PC-3 (cell line): ENCODE measurements at regions not wholly inside any gene's neighbourhood (a gene's known extent, or its start where the extent isn't known, plus 50 kb on each side); places are given as distances from the start of the nearest gene placed in this dataset.

ENCODE experiments used
- ATAC-seq: fragments of 200-7000 bp; cut with Tn5 transposase; 2 replicates; pipeline ENCODE4 v1.9.1; 2020; ENCODE audit warnings: mild to moderate bottlenecking, moderate library complexity
- BruUV-seq: library from RNA; stranded (reverse); fragments of 400-500 nt; replicated peaks from 2 replicates; lab custom pipeline; 2021; lab: Mats Ljungman, UMichigan
- CTCF ChIA-PET: fragments of 300-600 bp; sonication (Branson Sonifier 250); formaldehyde crosslinking; loops from one replicate; lab custom pipeline; 2022; ENCODE audit warnings: antibody characterized with exemption; lab: Charles Lee
- POLR2A ChIA-PET: fragments of 300-600 bp; sonication (Branson Sonifier 250); formaldehyde crosslinking; loops from one replicate; lab custom pipeline; 2022; ENCODE audit warnings: antibody characterized with exemption; ENCODE audit not compliant: unreplicated experiment; lab: Charles Lee
- DNase-seq: peaks from one replicate; pipeline ENCODE4 v3.0.0-alpha.2; 2015
- H2AFZ ChIP-seq: fragments of 300-600 bp; sonication (generic); 2 replicates; pipeline ENCODE4 v1.6.0; 2016; ENCODE audit warnings: antibody characterized with exemption, low read length
- H3F3A ChIP-seq: fragments of 300-600 bp; sonication (generic); one replicate; pipeline ENCODE4 v1.6.0; 2017; ENCODE audit warnings: antibody characterized with exemption, low read length, control low read depth, mild to moderate bottlenecking; ENCODE audit not compliant: unreplicated experiment
- H3K27ac ChIP-seq: fragments of 300-600 bp; sonication (generic); 2 replicates; pipeline ENCODE4 v1.5.1; 2016; ENCODE audit warnings: mild to moderate bottlenecking, low read length
- H3K27me3 ChIP-seq: fragments of 300-600 bp; sonication (generic); 2 replicates; pipeline ENCODE4 v1.6.1; 2016; ENCODE audit warnings: low read length, mixed read lengths
- H3K36me3 ChIP-seq: fragments of 300-600 bp; sonication (generic); 2 replicates; pipeline ENCODE4 v1.6.1; 2016; ENCODE audit warnings: low read depth, mixed run types, low read length, mixed read lengths
- H3K4me1 ChIP-seq: fragments of 300-600 bp; sonication (generic); 2 replicates; pipeline ENCODE4 v1.5.1; 2016; ENCODE audit warnings: low read length; ENCODE audit not compliant: insufficient read depth
- H3K4me2 ChIP-seq: fragments of 300-600 bp; sonication (generic); 2 replicates; pipeline ENCODE4 v1.6.0; 2016; ENCODE audit warnings: low read length
- H3K4me3 ChIP-seq: fragments of 300-600 bp; sonication (generic); 2 replicates; pipeline ENCODE4 v1.5.1; 2016; ENCODE audit warnings: mild to moderate bottlenecking, low read length, mixed read lengths
- H3K79me2 ChIP-seq: fragments of 300-600 bp; sonication (generic); 2 replicates; pipeline ENCODE4 v1.6.1; 2017; ENCODE audit warnings: low read length, mixed read lengths
- H3K9ac ChIP-seq: fragments of 300-600 bp; sonication (generic); 2 replicates; pipeline ENCODE4 v1.6.0; 2016; ENCODE audit warnings: mild to moderate bottlenecking, low read length
- H3K9me2 ChIP-seq: fragments of 300-600 bp; sonication (generic); replicated peaks from 2 replicates; pipeline ENCODE4 v1.6.1; 2016; ENCODE audit warnings: mixed run types, low read length, mixed read lengths
- H3K9me3 ChIP-seq: fragments of 300-600 bp; sonication (generic); 2 replicates; pipeline ENCODE4 v1.6.1; 2016; ENCODE audit warnings: low read length, mixed read lengths
- H4K20me1 ChIP-seq: fragments of 300-600 bp; sonication (generic); 2 replicates; pipeline ENCODE4 v1.6.1; 2016; ENCODE audit warnings: low read length, mixed read lengths
- CTCF ChIP-seq: fragments of 300-600 bp; sonication (generic); conservative IDR thresholded peaks from 2 replicates; pipeline ENCODE4 v1.5.1; 2017; ENCODE audit warnings: antibody characterized with exemption, low read depth, mild to moderate bottlenecking, low read length
- EZH2 ChIP-seq: fragments of 300-600 bp; sonication (generic); IDR thresholded peaks from one replicate; pipeline ENCODE4 v1.6.1; 2017; ENCODE audit warnings: antibody characterized with exemption, mild to moderate bottlenecking, low read length; ENCODE audit not compliant: unreplicated experiment
- EZH2phosphoT487 ChIP-seq: fragments of 300-600 bp; sonication (generic); IDR thresholded peaks from 2 replicates; pipeline ENCODE4 v1.6.1; 2018; ENCODE audit warnings: mild to moderate bottlenecking, antibody characterized with exemption, low read length, borderline replicate concordance
- intact Hi-C: fragments of 100-400 bp; cut with micrococcal nuclease; formaldehyde crosslinking; loops from 2 replicates; pipeline ENCODE4 v1.9.0; 2023

- no peaks in the 10 kb centered on the region for H4K20me1 ChIP-seq
- H3K9me2 ChIP-seq: no peaks in the 10 kb centered on the region
- TF ChIP-seq EZH2: no peak
- TF ChIP-seq EZH2phosphoT487: no peak
- no peak for TF ChIP-seq CTCF
- DNase-seq (no peak), ATAC-seq (no peak)
- no peaks in the 10 kb centered on the region for H3K9me3 ChIP-seq
- no peak overlapping the region for H3K4me3 ChIP-seq
- no peaks in the 10 kb centered on the region for H3K36me3 ChIP-seq
- H3K27ac ChIP-seq: no peak overlapping the region
- H3K4me1 ChIP-seq: no peaks in the 10 kb centered on the region
- no peaks in the 10 kb centered on the region for H3K79me2 ChIP-seq
- H3F3A ChIP-seq: no peaks in the 10 kb centered on the region
- POLR2A ChIA-PET: no interaction called here
- no peak overlapping the region for H3K9ac ChIP-seq
- no peaks in the 10 kb centered on the region for H3K27me3 ChIP-seq
- intact Hi-C loops: no loop called here
- CTCF ChIA-PET: no interaction called here
- H3K4me2 ChIP-seq: no peak overlapping the region
- H2AFZ ChIP-seq: no peak overlapping the region
- no TSS peak for BruUV-seq
These were observed 137.6 kb downstream of the OLFM1 start for GRCh38 chr9:135224921-135225541.

DNA sequence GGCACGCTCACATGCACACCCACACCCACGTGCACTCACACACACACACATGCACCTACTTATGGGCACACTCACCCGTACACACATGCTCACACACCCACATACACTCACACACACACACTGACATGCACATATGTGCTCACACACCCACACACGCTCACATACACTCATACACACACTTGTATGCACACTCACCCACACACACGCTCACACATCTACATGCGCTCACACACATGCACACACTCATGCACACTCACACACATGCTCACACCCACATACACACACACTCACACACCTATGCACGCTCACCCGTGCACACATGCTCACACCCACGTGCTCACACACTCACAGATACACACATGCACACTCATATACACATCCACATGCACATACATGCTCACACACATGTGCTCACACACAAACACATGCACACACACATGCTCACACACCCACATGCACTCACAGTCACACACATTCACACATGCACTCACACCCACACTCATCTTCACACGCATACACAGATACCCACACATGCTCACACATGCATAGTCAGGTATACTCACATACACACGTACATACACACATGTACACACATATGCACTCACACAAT is 138.3 kb downstream of the OLFM1 start:
- ATAC-seq (no peak), DNase-seq (no peak)
- Histone ChIP-seq H3K9me2 (no peaks in the 10 kb centered on the region), H3K27ac (no peak overlapping the region), H3K4me1 (no peaks in the 10 kb centered on the region), H3K9ac (no peak overlapping the region), H3K79me2 (no peaks in the 10 kb centered on the region), H3K4me3 (no peak overlapping the region), H3K36me3 (no peaks in the 10 kb centered on the region), H3K9me3 (no peaks in the 10 kb centered on the region), H3K27me3 (no peaks in the 10 kb centered on the region; the same call in 1 of the 2 replicates), H3F3A (no peaks in the 10 kb centered on the region), H4K20me1 (no peaks in the 10 kb centered on the region), H2AFZ (no peak overlapping the region), H3K4me2 (no peak overlapping the region)
- TF ChIP-seq EZH2phosphoT487: no peak
- no peak for TF ChIP-seq CTCF
- no peak for TF ChIP-seq EZH2
- intact Hi-C loops: no loop called here
- CTCF ChIA-PET: no interaction called here
- BruUV-seq: no TSS peak
- POLR2A ChIA-PET: no interaction called here

GRCh38 chr9:135226369-135227050 is 139.0 kb downstream of the OLFM1 start:
- no peak overlapping the region for H3K27ac ChIP-seq
- no peak overlapping the region for H3K9ac ChIP-seq
- ChIA-PET POLR2A (no interaction called here), CTCF (no interaction called here)
- intact Hi-C loops: no loop called here
- no peak for ATAC-seq
- no peaks in the 10 kb centered on the region for H3K9me2 ChIP-seq
- no peak overlapping the region for H2AFZ ChIP-seq
- H3F3A ChIP-seq: no peaks in the 10 kb centered on the region
- H3K4me1 ChIP-seq: no peaks in the 10 kb centered on the region
- H4K20me1 ChIP-seq: no peaks in the 10 kb centered on the region
- no peak for TF ChIP-seq EZH2phosphoT487
- TF ChIP-seq EZH2: no peak
- TF ChIP-seq CTCF: no peak
- H3K4me2 ChIP-seq: no peak overlapping the region
- BruUV-seq: no TSS peak
- DNase-seq: no peak
- no peaks in the 10 kb centered on the region for H3K36me3 ChIP-seq
- no peaks in the 10 kb centered on the region; the same call in 1 of the 2 replicates for H3K27me3 ChIP-seq
- H3K9me3 ChIP-seq: no peaks in the 10 kb centered on the region
- no peak overlapping the region for H3K4me3 ChIP-seq
- no peaks in the 10 kb centered on the region for H3K79me2 ChIP-seq
